Breast epithelium (tissue), 4 donors: ENCODE measurements at regions not wholly inside any gene's neighbourhood (a gene's known extent, or its start where the extent isn't known, plus 50 kb on each side); places are given as distances from the start of the nearest gene placed in this dataset.
A peak's percentile ranks its signal among the peaks of the same experiment; 100 is the strongest.

Experiments
- DNase-seq, 2 donors: peaks; one replicate each; pipeline ENCODE4 v3.0.0-alpha.2; 2019; ENCODE audit warnings: low spot score in 2 of 2
- H3K27ac ChIP-seq, 2 donors: fragments of 200-600 bp; sonication (generic) in 1 of 2; one replicate each; pipeline ENCODE4 v1.5.1; 2016 to 2019; ENCODE audit warnings: mild to moderate bottlenecking in 1 of 2
- H3K27me3 ChIP-seq, 2 donors: fragments of 200-600 bp; sonication (generic) in 1 of 2; one replicate each; pipeline versions ENCODE4 v1.5.1 to v1.6.0; 2017 to 2019; ENCODE audit warnings: control low read depth in 1 of 2, mild to moderate bottlenecking in 1 of 2
- H3K36me3 ChIP-seq: fragments of 200-600 bp; one replicate; pipeline ENCODE4 v1.5.1; 2019
- H3K4me1 ChIP-seq, 2 donors: fragments of 200-600 bp; sonication (generic); one replicate each; pipeline ENCODE4 v1.5.1; 2016 to 2019; ENCODE audit warnings: control low read depth in 1 of 2
- H3K4me3 ChIP-seq, 3 donors: fragments of 200-600 bp; sonication (generic); 1 replicate in 2 of 3; 2 replicates in 1 of 3; pipeline ENCODE4 v1.5.1; 2016 to 2019; ENCODE audit warnings: mild to moderate bottlenecking in 3 of 3, moderate library complexity in 2 of 3
- H3K9me3 ChIP-seq, 2 donors: fragments of 200-600 bp; sonication (generic) in 1 of 2; one replicate each; pipeline ENCODE4 v1.5.1; 2016 to 2019; ENCODE audit warnings: control low read depth in 1 of 2
- CTCF ChIP-seq, 3 donors: fragments of 450-650 bp; IDR thresholded peaks; one replicate each; pipeline ENCODE4 v1.5.1; 2016 to 2017; ENCODE audit warnings: antibody characterized with exemption in 3 of 3, mild to moderate bottlenecking in 3 of 3, moderate library complexity in 3 of 3
- POLR2A ChIP-seq: fragments of 450-650 bp; IDR thresholded peaks from one replicate; pipeline ENCODE4 v1.6.1; 2016; ENCODE audit warnings: antibody characterized with exemption, mild to moderate bottlenecking, moderate library complexity
- POLR2AphosphoS5 ChIP-seq, 3 donors: sonication (generic); formaldehyde crosslinking; IDR thresholded peaks; one replicate each; pipeline ENCODE4 v1.6.1; 2017; ENCODE audit warnings: antibody characterized with exemption in 3 of 3
- intact Hi-C: fragments of 100-400 bp; cut with DNase I; formaldehyde crosslinking; loops from one replicate; pipeline ENCODE4 v1.15.1; 2023; ENCODE audit warnings: low total_unique reads

- Histone ChIP-seq H3K27me3 (no peaks in the 10 kb centered on the region), H3K9me3 (no peaks in the 10 kb centered on the region), H3K4me1 (peaks cover 0 to 6% of the 10 kb centered on the region in 2 donors), H3K4me3 (no peak overlapping the region), H3K27ac (no peak overlapping the region), H3K36me3 (no peaks in the 10 kb centered on the region)
- no peak for TF ChIP-seq POLR2A
- no peak for DNase-seq
- intact Hi-C loops = no loop called here
Measured at GRCh38 chr2:226208726-226209125, 590.9 kb downstream of the IRS1 start.

GRCh38 chr2:226207671-226208070 is 591.9 kb downstream of the IRS1 start:
- no peaks in the 10 kb centered on the region for H3K9me3 ChIP-seq
- intact Hi-C loops = no loop called here

GRCh38 chr2:226199555-226199954 is 600.1 kb downstream of the IRS1 start:
- Histone ChIP-seq H3K36me3 (no peaks in the 10 kb centered on the region), H3K27me3 (no peaks in the 10 kb centered on the region), H3K9me3 (no peaks in the 10 kb centered on the region), H3K27ac (no peak overlapping the region), H3K4me1 (no peaks in the 10 kb centered on the region), H3K4me3 (no peak overlapping the region)
- DNase-seq = no peak
- no peak for TF ChIP-seq POLR2A
- TF ChIP-seq CTCF (IDR thresholded peaks at IDR 0.05) = no peak
- no peak for TF ChIP-seq POLR2AphosphoS5 (IDR thresholded peaks at IDR 0.05)
- intact Hi-C loops = no loop called here

More at GRCh38 chr2:226207671-226208070, 591.9 kb downstream of the IRS1 start:
- Histone ChIP-seq H3K4me1 (peaks cover 0 to 6% of the 10 kb centered on the region in 2 donors), H3K4me3 (no peak overlapping the region), H3K36me3 (no peaks in the 10 kb centered on the region), H3K27ac (no peak overlapping the region), H3K27me3 (no peaks in the 10 kb centered on the region)
- TF ChIP-seq POLR2A = no peak
- TF ChIP-seq POLR2AphosphoS5 (IDR thresholded peaks at IDR 0.05) = no peak
- no peak for TF ChIP-seq CTCF (IDR thresholded peaks at IDR 0.05)
- DNase-seq = no peak

- H3K4me1 ChIP-seq = no peaks in the 10 kb centered on the region
- H3K27me3 ChIP-seq = no peaks in the 10 kb centered on the region
- DNase-seq = no peak
- no peaks in the 10 kb centered on the region for H3K36me3 ChIP-seq
- no peaks in the 10 kb centered on the region for H3K9me3 ChIP-seq
- no peak overlapping the region for H3K4me3 ChIP-seq
- no peak overlapping the region for H3K27ac ChIP-seq
- intact Hi-C loops = no loop called here
- no peak for TF ChIP-seq CTCF (IDR thresholded peaks at IDR 0.05)
- TF ChIP-seq POLR2A = no peak
- TF ChIP-seq POLR2AphosphoS5 (IDR thresholded peaks at IDR 0.05) = no peak
Measured at GRCh38 chr2:226198956-226199355, 600.7 kb downstream of the IRS1 start.

- H3K27me3 ChIP-seq = no peaks in the 10 kb centered on the region
- H3K9me3 ChIP-seq = no peaks in the 10 kb centered on the region
- H3K36me3 ChIP-seq = no peaks in the 10 kb centered on the region
- no peaks in the 10 kb centered on the region for H3K4me1 ChIP-seq
- H3K27ac ChIP-seq = peak overlapping the region in 1 of 2 donors; percentile 10
- no peak overlapping the region for H3K4me3 ChIP-seq
- intact Hi-C loops = no loop called here
- no peak for DNase-seq
- TF ChIP-seq CTCF (IDR thresholded peaks at IDR 0.05) = no peak
- TF ChIP-seq POLR2AphosphoS5 (IDR thresholded peaks at IDR 0.05) = no peak
- TF ChIP-seq POLR2A = no peak
Measured at GRCh38 chr2:226190479-226191252, 609.0 kb downstream of the IRS1 start.
